GM12878 (cell line): ENCODE measurements at regions not wholly inside any gene's neighbourhood (a gene's known extent, or its start where the extent isn't known, plus 50 kb on each side); places are given as distances from the start of the nearest gene placed in this dataset.

ENCODE experiments used
- ATAC-seq: fragments of 200-7000 bp; cut with Tn5 transposase; 3 replicates; pipeline ENCODE4 v1.9.1; 2020; ENCODE audit warnings: mild to moderate bottlenecking, moderate library complexity
- BruUV-seq: library from RNA; stranded (reverse); fragments of 400-500 nt; replicated peaks from 2 replicates; lab custom pipeline; 2021; lab: Mats Ljungman, UMichigan
- CTCF ChIA-PET: fragments of 300-600 bp; sonication (Branson Sonifier 250); formaldehyde crosslinking; extraction: SDS; loops from one replicate; lab custom pipeline; 2021; ENCODE audit warnings: inconsistent platforms; lab: Yijun Ruan, JAX
- POLR2A ChIA-PET: fragments of 350-600 bp; formaldehyde crosslinking; extraction: SDS; loops from one replicate; lab custom pipeline; 2021; ENCODE audit warnings: inconsistent platforms; lab: Charles Lee
- RAD21 ChIA-PET: fragments of 300-600 bp; sonication (Branson Sonifier 250); formaldehyde crosslinking; loops from one replicate; lab custom pipeline; 2023; ENCODE audit warnings: antibody characterized with exemption; ENCODE audit not compliant: unreplicated experiment; lab: Charles Lee
- SMC1A ChIA-PET: fragments of 300-600 bp; sonication (Branson Sonifier 250); formaldehyde crosslinking; loops from one replicate; lab custom pipeline; 2023; ENCODE audit not compliant: unreplicated experiment, uncharacterized antibody; lab: Charles Lee
- DNase-seq: peaks from one replicate; pipeline ENCODE4 v3.0.0-alpha.2; 2011; ENCODE audit warnings: low read depth, low spot score
- FAIRE-seq: peaks from 3 replicates; lab custom pipeline; 2011; peaks lifted over from hg19 to GRCh38; lab: Jason Lieb, UNC
- H2AFZ ChIP-seq: 2 replicates; pipeline ENCODE4 v1.6.0; 2011; ENCODE audit warnings: low read depth, low read length, control low read depth; ENCODE audit not compliant: control insufficient read depth
- H3K27ac ChIP-seq: 2 replicates; pipeline ENCODE4 v1.5.1; 2011; ENCODE audit warnings: control low read depth; ENCODE audit not compliant: control insufficient read depth, insufficient read depth
- H3K27me3 ChIP-seq, 2 experiments: replicated peaks in 1 of 2; 2 replicates each; pipeline versions ENCODE4 v1.6.0 to v1.6.1; 2011; ENCODE audit warnings: low read length in 1 of 2; ENCODE audit not compliant: control insufficient read depth in 2 of 2, insufficient read depth in 2 of 2
- H3K36me3 ChIP-seq, 2 experiments: 2 replicates each; pipeline ENCODE4 v1.5.1; 2011; ENCODE audit warnings: low read length in 1 of 2; ENCODE audit not compliant: control insufficient read depth in 2 of 2, insufficient read depth in 2 of 2
- H3K4me1 ChIP-seq: 2 replicates; pipeline ENCODE4 v1.6.1; 2011; ENCODE audit warnings: mild to moderate bottlenecking, low read length, moderate library complexity, mixed read lengths; ENCODE audit not compliant: control insufficient read depth, insufficient read depth
- H3K4me2 ChIP-seq: 2 replicates; pipeline ENCODE4 v1.6.0; 2011; ENCODE audit warnings: control low read depth; ENCODE audit not compliant: control insufficient read depth, insufficient read depth
- H3K4me3 ChIP-seq: fragments of 200-600 bp; sonication (generic); 2 replicates; pipeline ENCODE4 v1.5.1; 2016
- H3K79me2 ChIP-seq: 2 replicates; pipeline ENCODE4 v1.6.0; 2011; ENCODE audit warnings: low read length; ENCODE audit not compliant: control insufficient read depth, insufficient read depth
- H3K9ac ChIP-seq: 2 replicates; pipeline ENCODE4 v1.8.0; 2011; ENCODE audit warnings: low read length, control low read depth, mixed read lengths; ENCODE audit not compliant: control insufficient read depth, insufficient read depth
- H3K9me3 ChIP-seq: replicated peaks from 3 replicates; pipeline ENCODE4 v1.5.1; 2011; ENCODE audit warnings: mild to moderate bottlenecking, low read length; ENCODE audit not compliant: control insufficient read depth, insufficient read depth
- H4K20me1 ChIP-seq: 2 replicates; pipeline ENCODE4 v1.6.0; 2011; ENCODE audit not compliant: control insufficient read depth, insufficient read depth
- BMI1 ChIP-seq: fragments of 450-650 bp; IDR thresholded peaks from 2 replicates; pipeline ENCODE4 v1.6.1; 2016; ENCODE audit warnings: mild to moderate bottlenecking, moderate library complexity, borderline replicate concordance
- E4F1 ChIP-seq: fragments of 450-650 bp; IDR thresholded peaks from 2 replicates; pipeline ENCODE4 v1.6.1; 2018; ENCODE audit warnings: borderline replicate concordance, mild to moderate bottlenecking; ENCODE audit not compliant: partially characterized antibody
- EED ChIP-seq: sonication (generic); IDR thresholded peaks from 2 replicates; pipeline ENCODE4 v1.6.1; 2016; ENCODE audit warnings: antibody characterized with exemption, low read depth
- EP300 ChIP-seq, 2 experiments: fragments of 150-350 bp in 1 of 2; IDR thresholded peaks; 2 replicates each; pipeline ENCODE4 v1.6.1; 2011 to 2012; ENCODE audit warnings: low read depth in 2 of 2, low read length in 2 of 2, borderline replicate concordance in 1 of 2, improper control_type of control experiment in 1 of 2, inconsistent platforms in 1 of 2; ENCODE audit not compliant: control insufficient read depth in 1 of 2
- EZH2 ChIP-seq: IDR thresholded peaks from 2 replicates; pipeline ENCODE4 v1.6.1; 2012; ENCODE audit warnings: low read depth, mild to moderate bottlenecking, control low read depth, inconsistent platforms, low read length, borderline replicate concordance; ENCODE audit not compliant: control insufficient read depth
- IKZF2 ChIP-seq, 2 experiments: fragments of 450-650 bp; IDR thresholded peaks; 2 replicates each; pipeline ENCODE4 v1.6.1; 2017; ENCODE audit warnings: mild to moderate bottlenecking in 2 of 2, moderate library complexity in 2 of 2
- SMAD5 ChIP-seq: IDR thresholded peaks from 2 replicates; pipeline ENCODE4 v1.6.1; 2016; ENCODE audit warnings: antibody characterized with exemption, low read depth
- SPI1 ChIP-seq: IDR thresholded peaks from 2 replicates; pipeline ENCODE4 v1.6.1; 2011; ENCODE audit warnings: low read depth, mild to moderate bottlenecking, low read length, moderate library complexity, borderline replicate concordance; ENCODE audit not compliant: insufficient read depth
- SUZ12 ChIP-seq: fragments of 200-600 bp; sonication (generic); IDR thresholded peaks from one replicate; pipeline ENCODE4 v1.6.1; 2018; ENCODE audit warnings: antibody characterized with exemption, mild to moderate bottlenecking; ENCODE audit not compliant: unreplicated experiment
- TAF1 ChIP-seq: IDR thresholded peaks from 2 replicates; pipeline ENCODE4 v1.6.1; 2011; ENCODE audit warnings: mild to moderate bottlenecking, low read depth, low read length, borderline replicate concordance
- ZNF207 ChIP-seq: fragments of 450-650 bp; IDR thresholded peaks from 2 replicates; pipeline ENCODE4 v1.6.1; 2014; ENCODE audit warnings: antibody characterized with exemption, mild to moderate bottlenecking, borderline replicate concordance
- WGBS: methylation state at CpG from one replicate; pipeline ENCODE4 v1.1.6; 2016; ENCODE audit warnings: low lambda C conversion rate; ENCODE audit not compliant: insufficient replicate concordance, insufficient coverage; ENCODE audit errors: missing lambda C conversion rate; 5-methylcytosine and 5-hydroxymethylcytosine counted together
- in situ Hi-C: fragments of 300-500 bp; cut with MboI; formaldehyde crosslinking; loops from 9 replicates; pipeline ENCODE4 v1.14.3; 2018; ENCODE audit warnings: mixed read lengths
- intact Hi-C: fragments of 100-400 bp; cut with micrococcal nuclease; formaldehyde crosslinking; loops from one replicate; pipeline ENCODE4 v1.14.2; 2022; ENCODE audit not compliant: unreplicated experiment
- TF ChIP-seq, protein P1 (sequence below): IDR thresholded peaks from 2 replicates; pipeline ENCODE4 v1.6.1; 2012; ENCODE audit warnings: improper control_type of control experiment, low read depth, low read length; ENCODE audit not compliant: insufficient replicate concordance
- TF ChIP-seq, protein P2 (sequence below): IDR thresholded peaks from 2 replicates; pipeline ENCODE4 v1.6.1; 2011; ENCODE audit warnings: borderline replicate concordance, low read depth, mild to moderate bottlenecking, moderate library complexity, mixed read lengths, low read length; ENCODE audit not compliant: insufficient read depth; ENCODE audit errors: extremely low read length

- TF ChIP-seq, protein P1, sequence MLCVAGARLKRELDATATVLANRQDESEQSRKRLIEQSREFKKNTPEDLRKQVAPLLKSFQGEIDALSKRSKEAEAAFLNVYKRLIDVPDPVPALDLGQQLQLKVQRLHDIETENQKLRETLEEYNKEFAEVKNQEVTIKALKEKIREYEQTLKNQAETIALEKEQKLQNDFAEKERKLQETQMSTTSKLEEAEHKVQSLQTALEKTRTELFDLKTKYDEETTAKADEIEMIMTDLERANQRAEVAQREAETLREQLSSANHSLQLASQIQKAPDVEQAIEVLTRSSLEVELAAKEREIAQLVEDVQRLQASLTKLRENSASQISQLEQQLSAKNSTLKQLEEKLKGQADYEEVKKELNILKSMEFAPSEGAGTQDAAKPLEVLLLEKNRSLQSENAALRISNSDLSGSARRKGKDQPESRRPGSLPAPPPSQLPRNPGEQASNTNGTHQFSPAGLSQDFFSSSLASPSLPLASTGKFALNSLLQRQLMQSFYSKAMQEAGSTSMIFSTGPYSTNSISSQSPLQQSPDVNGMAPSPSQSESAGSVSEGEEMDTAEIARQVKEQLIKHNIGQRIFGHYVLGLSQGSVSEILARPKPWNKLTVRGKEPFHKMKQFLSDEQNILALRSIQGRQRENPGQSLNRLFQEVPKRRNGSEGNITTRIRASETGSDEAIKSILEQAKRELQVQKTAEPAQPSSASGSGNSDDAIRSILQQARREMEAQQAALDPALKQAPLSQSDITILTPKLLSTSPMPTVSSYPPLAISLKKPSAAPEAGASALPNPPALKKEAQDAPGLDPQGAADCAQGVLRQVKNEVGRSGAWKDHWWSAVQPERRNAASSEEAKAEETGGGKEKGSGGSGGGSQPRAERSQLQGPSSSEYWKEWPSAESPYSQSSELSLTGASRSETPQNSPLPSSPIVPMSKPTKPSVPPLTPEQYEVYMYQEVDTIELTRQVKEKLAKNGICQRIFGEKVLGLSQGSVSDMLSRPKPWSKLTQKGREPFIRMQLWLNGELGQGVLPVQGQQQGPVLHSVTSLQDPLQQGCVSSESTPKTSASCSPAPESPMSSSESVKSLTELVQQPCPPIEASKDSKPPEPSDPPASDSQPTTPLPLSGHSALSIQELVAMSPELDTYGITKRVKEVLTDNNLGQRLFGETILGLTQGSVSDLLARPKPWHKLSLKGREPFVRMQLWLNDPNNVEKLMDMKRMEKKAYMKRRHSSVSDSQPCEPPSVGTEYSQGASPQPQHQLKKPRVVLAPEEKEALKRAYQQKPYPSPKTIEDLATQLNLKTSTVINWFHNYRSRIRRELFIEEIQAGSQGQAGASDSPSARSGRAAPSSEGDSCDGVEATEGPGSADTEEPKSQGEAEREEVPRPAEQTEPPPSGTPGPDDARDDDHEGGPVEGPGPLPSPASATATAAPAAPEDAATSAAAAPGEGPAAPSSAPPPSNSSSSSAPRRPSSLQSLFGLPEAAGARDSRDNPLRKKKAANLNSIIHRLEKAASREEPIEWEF: no peak
Measured at GRCh38 chr11:33531743-33532181, 168.9 kb downstream of the C11orf91 start (continued).

GRCh38 chr11:33530815-33531214, 169.8 kb downstream of the C11orf91 start:
- Histone ChIP-seq H3K4me3 (no peak overlapping the region), H3K79me2 (no peaks in the 10 kb centered on the region), H3K27me3 (no peaks in the 10 kb centered on the region), H3K4me2 (no peak overlapping the region), H4K20me1 (no peaks in the 10 kb centered on the region), H3K36me3 (no peaks in the 10 kb centered on the region), H2AFZ (no peak overlapping the region), H3K4me1 (no peaks in the 10 kb centered on the region; the same call in 1 of the 2 replicates), H3K27ac (no peak overlapping the region), H3K9me3 (peaks cover 3% of the 10 kb centered on the region; the same call in 1 of the 3 replicates), H3K9ac (no peak overlapping the region)
- ATAC-seq: no peak
- intact Hi-C loops (no loop called here), in situ Hi-C loops (no loop called here)
- FAIRE-seq: no peak
- CTCF ChIA-PET: interaction anchor here (1.4 to 1.8 kb wide), 2 partner anchors 13 to 212 kb away, joined by 6 read pairs; no protein-coding TSS in a partner anchor
- SMC1A ChIA-PET: interaction anchor here (1.7 kb wide), 1 partner anchor 13 kb away, joined by 3 read pairs; no protein-coding TSS in a partner anchor
- RAD21 ChIA-PET: no interaction called here
- no peak for DNase-seq
- no TSS peak for BruUV-seq
- 80% methylated on average over 5 of the region's 5 CpGs for WGBS
- POLR2A ChIA-PET: no interaction called here
- no peak for TF ChIP-seq SPI1
- TF ChIP-seq EZH2: no peak
- TF ChIP-seq SMAD5: no peak
- TF ChIP-seq ZNF207: no peak
- TF ChIP-seq, protein P2, sequence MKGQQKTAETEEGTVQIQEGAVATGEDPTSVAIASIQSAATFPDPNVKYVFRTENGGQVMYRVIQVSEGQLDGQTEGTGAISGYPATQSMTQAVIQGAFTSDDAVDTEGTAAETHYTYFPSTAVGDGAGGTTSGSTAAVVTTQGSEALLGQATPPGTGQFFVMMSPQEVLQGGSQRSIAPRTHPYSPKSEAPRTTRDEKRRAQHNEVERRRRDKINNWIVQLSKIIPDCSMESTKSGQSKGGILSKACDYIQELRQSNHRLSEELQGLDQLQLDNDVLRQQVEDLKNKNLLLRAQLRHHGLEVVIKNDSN: no peak
- no peak for TF ChIP-seq BMI1
- TF ChIP-seq E4F1: no peak
- no peak for TF ChIP-seq EP300 (IDR thresholded peaks at IDR 0.05; ENCODE audit: borderline replicate concordance in 1 of 2, control insufficient read depth in 1 of 2, low read depth in 2 of 2, low read length in 2 of 2)
- TF ChIP-seq TAF1: no peak
- TF ChIP-seq SUZ12: no peak
- TF ChIP-seq IKZF2 (IDR thresholded peaks at IDR 0.05): no peak
- TF ChIP-seq EED: no peak
